C4-2B (cell line): ENCODE measurements at regions not wholly inside any gene's neighbourhood (a gene's known extent, or its start where the extent isn't known, plus 50 kb on each side); places are given as distances from the start of the nearest gene placed in this dataset.

Source experiments
- ZFX ChIP-seq: fragments of 450-650 bp; IDR thresholded peaks from 2 replicates; pipeline ENCODE4 v1.6.1; 2017
- TF ChIP-seq, protein P1 (sequence below): fragments of 450-650 bp; conservative IDR thresholded peaks from 2 replicates; pipeline ENCODE4 v1.5.1; 2017; ENCODE audit warnings: mild to moderate bottlenecking

DNA sequence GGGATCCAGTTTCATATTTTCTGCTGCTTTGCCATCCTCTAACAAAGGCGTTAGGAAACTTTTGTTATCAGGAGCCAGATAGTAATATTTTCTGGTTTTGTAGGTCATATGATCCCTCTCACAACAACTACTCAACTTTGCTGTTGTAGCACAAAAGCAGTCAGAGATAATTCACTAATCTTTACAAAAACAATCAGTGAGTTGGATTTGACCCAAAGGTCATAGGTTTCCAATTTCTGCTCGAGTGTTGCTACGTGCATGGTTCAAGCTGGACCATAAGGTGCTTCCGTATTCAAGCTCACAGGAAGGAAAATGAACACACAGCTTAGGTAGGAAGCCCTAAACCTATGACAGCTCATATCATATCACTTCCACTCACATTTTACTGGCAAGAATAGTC lies 92.4 kb upstream of the SFMBT2 start:
- TF ChIP-seq, protein P1, sequence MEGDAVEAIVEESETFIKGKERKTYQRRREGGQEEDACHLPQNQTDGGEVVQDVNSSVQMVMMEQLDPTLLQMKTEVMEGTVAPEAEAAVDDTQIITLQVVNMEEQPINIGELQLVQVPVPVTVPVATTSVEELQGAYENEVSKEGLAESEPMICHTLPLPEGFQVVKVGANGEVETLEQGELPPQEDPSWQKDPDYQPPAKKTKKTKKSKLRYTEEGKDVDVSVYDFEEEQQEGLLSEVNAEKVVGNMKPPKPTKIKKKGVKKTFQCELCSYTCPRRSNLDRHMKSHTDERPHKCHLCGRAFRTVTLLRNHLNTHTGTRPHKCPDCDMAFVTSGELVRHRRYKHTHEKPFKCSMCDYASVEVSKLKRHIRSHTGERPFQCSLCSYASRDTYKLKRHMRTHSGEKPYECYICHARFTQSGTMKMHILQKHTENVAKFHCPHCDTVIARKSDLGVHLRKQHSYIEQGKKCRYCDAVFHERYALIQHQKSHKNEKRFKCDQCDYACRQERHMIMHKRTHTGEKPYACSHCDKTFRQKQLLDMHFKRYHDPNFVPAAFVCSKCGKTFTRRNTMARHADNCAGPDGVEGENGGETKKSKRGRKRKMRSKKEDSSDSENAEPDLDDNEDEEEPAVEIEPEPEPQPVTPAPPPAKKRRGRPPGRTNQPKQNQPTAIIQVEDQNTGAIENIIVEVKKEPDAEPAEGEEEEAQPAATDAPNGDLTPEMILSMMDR = no peak
- no peak for TF ChIP-seq ZFX
